ENCODE measurements at regions not wholly inside any gene's neighbourhood (a gene's known extent, or its start where the extent isn't known, plus 50 kb on each side); places are given as distances from the start of the nearest gene placed in this dataset.

DNA sequence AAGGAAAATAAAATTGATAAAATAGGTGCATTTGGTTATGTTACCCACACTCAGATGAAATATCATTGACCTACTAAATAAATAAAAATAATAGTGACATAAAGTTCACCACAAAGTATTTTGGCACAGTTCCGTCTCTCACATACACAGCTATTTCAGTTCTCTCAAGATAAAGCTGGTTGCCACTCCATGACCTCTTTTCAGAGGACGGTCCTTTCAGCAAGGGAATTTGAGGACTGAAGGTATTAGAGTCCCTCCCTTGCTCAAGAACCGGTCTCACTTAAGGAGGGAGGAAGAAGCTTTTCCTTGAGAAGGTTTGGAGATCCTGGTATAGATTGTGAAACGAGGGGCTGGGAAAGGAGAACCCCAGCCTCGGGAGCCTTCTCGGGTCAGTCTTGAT, 285.5 kb upstream of the CFAP20DC start:
- intact Hi-C loops (cut with micrococcal nuclease), result no loop called here
- DNase-seq (no peak), ATAC-seq (peak; percentile 90)

- intact Hi-C loops (cut with micrococcal nuclease), result no loop called here
- ATAC-seq (no peak), DNase-seq (no peak)
Observed at GRCh38 chr3:59334585-59334984, 284.8 kb upstream of the CFAP20DC start.

DNA sequence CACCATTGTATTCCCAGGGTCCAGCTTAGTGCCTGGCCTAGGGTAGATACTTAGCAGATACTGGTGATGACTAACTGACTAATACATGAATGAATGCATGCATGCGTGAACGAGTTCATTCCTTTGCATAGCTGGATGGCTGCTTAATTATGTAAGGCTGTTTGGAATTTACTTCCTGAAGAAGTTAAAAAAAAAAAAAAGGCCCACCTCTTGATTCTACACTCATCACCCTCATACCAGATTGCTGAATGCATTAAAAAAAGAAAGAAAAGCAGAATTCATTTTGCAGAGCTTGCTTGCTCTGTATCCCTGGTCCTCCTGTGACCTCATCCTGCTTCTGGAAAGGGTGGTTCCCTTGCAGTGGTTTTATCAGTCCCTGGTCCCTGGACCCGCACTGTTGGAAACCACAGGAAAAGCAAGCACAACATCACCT, 277.6 kb upstream of the CFAP20DC start:
- ATAC-seq (no peak), DNase-seq (no peak)
- intact Hi-C loops (cut with micrococcal nuclease), result no loop called here

GRCh38 chr3:59326246-59327024, 276.6 kb upstream of the CFAP20DC start:
- intact Hi-C loops (cut with micrococcal nuclease), result no loop called here
- no peak for DNase-seq
- no peak for ATAC-seq

DNA sequence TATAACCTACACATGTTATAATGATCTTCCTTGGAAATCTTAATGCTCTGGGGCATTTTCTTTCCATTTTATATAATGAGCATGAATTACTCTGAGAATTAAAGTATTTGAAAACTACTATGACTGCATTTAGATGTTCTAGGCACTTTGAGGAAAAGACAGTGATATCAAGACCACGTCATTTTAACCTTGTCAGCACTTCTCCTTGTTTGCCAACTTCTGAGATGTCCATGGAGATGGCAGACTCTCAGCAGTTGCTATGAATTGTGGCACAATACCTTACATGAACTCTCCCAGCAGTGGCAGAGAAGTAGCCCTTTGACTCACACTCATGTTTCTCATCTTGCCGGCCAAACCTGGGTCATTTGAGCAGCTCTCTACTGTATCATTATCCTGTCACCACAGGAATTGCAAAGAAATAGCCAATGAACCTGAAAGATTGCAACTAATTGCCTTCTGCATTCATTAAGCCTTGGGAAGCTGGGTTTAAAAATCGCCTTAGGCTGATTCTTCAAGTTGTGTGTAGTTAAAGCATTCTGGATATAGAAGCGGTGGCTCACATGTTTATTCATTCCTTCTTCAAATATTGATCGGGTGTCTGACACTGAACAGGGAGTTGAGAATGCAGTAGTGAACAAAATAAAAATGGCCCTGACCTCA, 272.2 kb upstream of the CFAP20DC start:
- intact Hi-C loops (cut with micrococcal nuclease), result no loop called here
- DNase-seq (no peak), ATAC-seq (no peak)

DNA sequence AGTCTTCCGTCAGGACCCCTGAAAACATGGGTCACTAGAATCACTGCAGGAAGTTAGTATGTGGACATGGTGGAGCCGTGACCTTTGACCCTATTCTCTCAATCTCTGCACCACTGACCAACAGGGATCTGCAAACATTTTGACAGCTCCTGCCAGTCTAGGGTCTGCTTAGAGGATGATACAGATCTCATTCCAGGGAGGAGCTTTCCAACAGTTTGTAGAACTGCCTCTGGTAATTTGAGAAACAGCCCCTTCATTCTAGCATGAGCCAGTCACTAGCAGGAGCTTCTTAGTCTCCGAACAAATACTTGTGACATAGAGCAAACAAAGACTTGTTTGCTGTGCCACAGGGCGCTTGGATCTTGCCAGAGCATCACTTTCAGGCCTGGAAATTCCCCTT, 270.3 kb upstream of the CFAP20DC start:
- DNase-seq (no peak), ATAC-seq (no peak)
- intact Hi-C loops (cut with micrococcal nuclease), result no loop called here

DNA sequence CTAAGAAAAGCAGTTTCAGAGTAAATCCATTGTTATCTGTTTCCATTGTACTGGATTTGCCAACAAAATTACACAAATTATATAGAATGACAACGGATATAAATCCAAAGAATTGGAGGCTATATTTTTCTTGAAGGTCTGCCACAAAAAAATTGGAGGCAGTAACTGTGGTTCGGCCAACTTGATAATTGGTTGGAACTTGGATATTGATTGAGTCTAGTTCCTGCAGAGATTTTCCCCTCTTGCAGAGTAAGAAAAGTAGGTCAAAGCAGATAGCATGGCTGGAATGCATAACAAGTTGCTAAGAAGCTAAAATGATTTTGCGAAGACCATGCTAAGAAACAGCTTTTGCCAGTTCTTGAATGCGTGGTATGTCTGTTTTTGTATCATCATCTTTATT, 269.6 kb upstream of the CFAP20DC start:
- no peak for DNase-seq
- intact Hi-C loops (cut with micrococcal nuclease), result no loop called here
- no peak for ATAC-seq

DNA sequence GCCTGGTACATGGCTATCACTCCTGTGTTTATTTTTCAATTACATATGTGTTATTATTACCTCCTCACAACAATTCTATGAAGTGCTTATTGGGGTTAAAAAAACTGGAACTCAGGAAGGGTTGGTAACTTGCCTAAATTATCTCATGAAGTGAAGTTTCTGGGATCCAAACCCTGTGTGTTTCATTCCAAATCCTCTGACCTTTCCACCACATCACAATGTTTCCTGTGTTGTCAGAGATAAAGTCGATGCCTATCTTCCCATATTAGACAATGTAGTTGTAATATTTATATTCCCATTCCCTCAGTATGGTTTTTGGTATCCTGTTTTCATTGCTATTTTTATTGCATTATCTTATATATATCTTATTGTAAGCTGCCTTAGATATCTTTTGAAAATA, 269.1 kb upstream of the CFAP20DC start:
- ATAC-seq (no peak), DNase-seq (no peak)
- intact Hi-C loops (cut with micrococcal nuclease), result no loop called here

DNA sequence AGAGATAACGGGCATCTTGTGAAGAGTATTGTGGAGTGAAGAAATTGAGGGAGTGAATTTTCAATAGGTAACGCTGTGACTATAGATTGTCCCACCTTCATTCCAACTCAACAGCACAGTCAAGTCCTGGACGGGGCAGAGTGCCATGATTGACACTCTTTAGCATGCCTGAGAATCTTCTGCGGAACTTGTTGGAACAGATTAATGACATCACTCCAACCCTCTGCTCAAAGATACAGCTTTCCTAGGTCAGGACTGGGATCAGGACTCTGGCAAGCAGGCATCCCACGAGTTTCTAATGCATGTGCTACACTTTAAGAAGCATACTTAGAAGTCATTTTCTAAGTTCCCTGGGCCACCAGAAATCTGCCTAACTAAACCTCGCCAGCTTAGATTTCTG, 267.6 kb upstream of the CFAP20DC start:
- ATAC-seq (no peak), DNase-seq (no peak)
- intact Hi-C loops (cut with micrococcal nuclease), result no loop called here

- intact Hi-C loops (cut with micrococcal nuclease), result no loop called here
- ATAC-seq (no peak), DNase-seq (no peak)
Observed at GRCh38 chr3:59316688-59317275, 267.0 kb upstream of the CFAP20DC start.

- intact Hi-C loops (cut with micrococcal nuclease), result no loop called here
- peak; percentile 98 for ATAC-seq
- peak; percentile 72 for DNase-seq
Observed at GRCh38 chr3:59313365-59313764, 263.5 kb upstream of the CFAP20DC start.

- intact Hi-C loops (cut with micrococcal nuclease), result no loop called here
- DNase-seq (no peak), ATAC-seq (no peak)
Observed at GRCh38 chr3:59311231-59311630, 261.4 kb upstream of the CFAP20DC start.

DNA sequence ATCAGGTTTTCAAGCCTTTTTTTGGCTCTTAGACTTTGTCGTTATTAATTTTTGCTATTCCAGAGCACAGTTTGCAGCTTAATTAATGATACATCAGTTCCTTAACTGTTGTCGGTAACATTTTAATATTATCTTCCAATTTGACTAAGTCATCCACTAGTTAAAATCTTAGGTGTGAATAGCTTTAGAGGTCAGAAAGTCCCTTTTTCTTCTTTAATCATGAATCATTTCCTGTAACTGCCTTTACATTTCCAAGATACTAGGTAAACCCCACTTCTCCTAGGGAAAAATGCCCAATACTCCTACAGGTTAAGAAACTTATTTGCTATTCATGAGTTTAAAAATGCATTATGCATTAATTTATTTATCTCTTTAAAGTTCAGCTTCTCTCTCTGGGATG, 260.9 kb upstream of the CFAP20DC start:
- ATAC-seq (no peak), DNase-seq (no peak)
- intact Hi-C loops (cut with micrococcal nuclease), result no loop called here

DNA sequence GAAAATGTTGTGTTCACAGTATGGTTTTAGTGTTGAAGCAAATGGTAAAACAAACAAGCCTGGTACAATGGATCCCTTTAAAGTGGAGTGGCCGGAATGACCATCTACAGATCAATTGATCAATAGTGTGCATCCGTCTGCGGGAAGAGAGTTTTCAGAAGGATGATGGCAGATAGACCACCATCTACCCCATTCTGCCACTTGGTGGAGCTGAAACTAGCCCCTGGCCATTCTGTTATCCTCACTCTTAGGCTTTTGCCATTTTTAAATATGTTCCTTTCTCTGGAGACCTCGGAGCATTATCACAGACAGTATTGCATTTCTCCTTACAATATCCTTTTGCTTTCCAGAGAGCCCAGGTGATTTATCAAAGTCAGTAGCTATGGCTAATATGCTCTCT, 258.9 kb upstream of the CFAP20DC start:
- intact Hi-C loops (cut with micrococcal nuclease), result no loop called here
- DNase-seq, result no peak
- ATAC-seq, result no peak

DNA sequence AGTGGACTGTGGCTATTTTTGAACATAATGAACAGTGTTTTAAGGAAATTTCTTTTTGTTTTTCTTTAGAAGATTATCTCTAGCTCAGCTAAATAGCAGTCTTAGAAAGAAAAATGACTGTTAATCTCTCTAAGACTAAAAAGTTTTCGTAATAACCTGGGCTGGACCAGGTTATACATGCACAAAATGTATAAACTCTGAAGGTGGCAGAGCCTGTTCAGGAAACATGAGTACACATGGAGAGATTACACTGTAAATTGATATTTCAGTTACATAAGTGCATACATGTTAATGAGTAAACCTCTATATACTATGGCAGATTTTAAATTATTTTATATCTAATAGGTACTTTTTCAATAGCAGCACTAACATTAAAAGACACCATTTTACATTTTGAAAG, 258.2 kb upstream of the CFAP20DC start:
- no peak for DNase-seq
- intact Hi-C loops (cut with micrococcal nuclease), result no loop called here
- no peak for ATAC-seq

GRCh38 chr3:59306436-59306835, 256.6 kb upstream of the CFAP20DC start:
- no peak for ATAC-seq
- intact Hi-C loops (cut with micrococcal nuclease), result no loop called here
- no peak for DNase-seq

DNA sequence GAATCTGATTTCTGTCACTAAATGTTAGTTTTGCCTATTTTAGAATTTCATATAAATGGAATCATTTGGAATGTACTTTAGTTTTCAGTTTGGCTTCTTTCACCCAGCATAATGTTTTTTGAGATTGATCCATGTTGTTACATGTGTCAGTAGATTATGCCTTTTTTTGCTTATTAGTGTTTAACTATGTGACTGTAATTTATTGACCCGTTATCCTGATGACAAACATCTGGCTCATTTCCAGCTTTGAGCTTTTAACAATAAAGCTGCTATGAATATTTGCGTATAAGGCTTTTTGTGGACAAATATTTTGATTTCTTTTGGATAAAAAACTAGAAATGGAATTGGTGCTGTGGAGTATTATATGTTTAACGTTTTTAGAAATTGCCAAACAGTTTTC, 254.5 kb upstream of the CFAP20DC start:
- intact Hi-C loops (cut with micrococcal nuclease), result no loop called here
- DNase-seq (no peak), ATAC-seq (no peak)

GRCh38 chr3:59303452-59303851, 253.6 kb upstream of the CFAP20DC start:
- intact Hi-C loops (cut with micrococcal nuclease), result no loop called here
- ATAC-seq, result no peak
- no peak for DNase-seq

DNA sequence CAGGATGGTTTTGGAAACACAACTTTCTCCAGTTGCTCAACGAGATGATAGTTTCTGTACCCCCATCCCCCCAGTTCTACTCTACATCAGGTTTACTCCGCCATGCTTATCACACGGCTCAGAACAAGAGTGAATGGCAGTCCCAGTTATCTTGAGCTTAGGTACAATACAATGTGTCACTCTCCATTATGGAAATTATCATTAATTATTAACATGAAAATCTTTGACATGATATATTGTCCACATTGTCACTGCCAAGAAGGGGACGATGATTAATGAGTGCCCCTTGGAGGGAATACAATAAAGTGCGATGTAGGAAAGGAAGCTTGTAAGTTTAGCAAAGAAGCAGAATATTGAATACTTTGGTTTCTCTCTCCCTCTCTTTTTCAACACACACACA, 252.6 kb upstream of the CFAP20DC start:
- DNase-seq (no peak), ATAC-seq (no peak)
- intact Hi-C loops (cut with micrococcal nuclease), result no loop called here

GRCh38 chr3:59300733-59301132, 250.9 kb upstream of the CFAP20DC start:
- intact Hi-C loops (cut with micrococcal nuclease), result no loop called here
- no peak for ATAC-seq
- DNase-seq, result no peak

DNA sequence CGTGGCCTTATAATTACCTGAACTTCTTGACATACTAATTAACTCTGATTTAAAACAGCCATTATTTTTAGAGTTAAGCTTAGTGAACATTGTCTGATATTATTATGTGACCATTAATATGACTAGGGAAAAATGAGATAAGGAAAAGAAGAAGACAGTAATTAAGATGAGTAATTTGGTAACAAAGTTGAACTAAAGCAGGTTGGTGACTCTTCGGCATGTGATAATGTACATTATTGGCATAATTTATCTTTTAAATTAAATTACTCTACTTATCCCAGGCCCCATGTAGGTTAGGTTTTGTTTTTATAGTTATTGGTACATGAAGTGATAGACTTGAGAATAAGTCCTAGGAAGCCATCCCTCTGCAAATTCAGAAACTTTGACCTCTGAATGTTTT, 249.7 kb upstream of the CFAP20DC start:
- intact Hi-C loops (cut with micrococcal nuclease), result no loop called here
- DNase-seq, result no peak
- ATAC-seq, result no peak

All from left ventricle myocardium superior (tissue), 1 donor.